ENCODE measurements at regions not wholly inside any gene's neighbourhood (a gene's known extent, or its start where the extent isn't known, plus 50 kb on each side); places are given as distances from the start of the nearest gene placed in this dataset.
A peak's percentile ranks its signal among the peaks of the same experiment; 100 is the strongest.
"Not testable (repeated sequence)": the region's sequence is repeated elsewhere in the genome, so short reads cannot be mapped to it uniquely, and the experiment has no call there.

GRCh38 chr10:123221418-123221817 lies 67.2 kb downstream of the BUB3 start:
- no peak for DNase-seq (ENCODE audit: low read depth)

DNA sequence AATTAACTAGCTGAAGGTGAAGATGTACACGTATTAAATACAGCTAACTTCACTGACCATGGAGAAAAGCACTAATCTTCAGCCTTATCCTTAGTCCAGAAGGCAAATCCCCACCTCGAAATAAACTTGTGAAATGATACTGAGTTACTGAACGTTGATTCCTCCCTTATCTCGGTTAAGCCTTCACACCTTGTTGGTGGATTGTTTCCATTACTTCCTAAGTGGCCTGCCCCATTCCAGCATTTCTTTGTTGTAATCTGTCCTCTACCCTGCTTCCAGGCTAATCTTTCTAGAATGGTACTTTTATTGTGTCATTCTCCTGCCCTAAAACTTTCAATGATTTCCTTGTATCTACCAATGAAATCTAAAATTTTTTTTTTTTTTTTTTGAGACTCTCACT lies 68.6 kb downstream of the BUB3 start:
- DNase-seq (ENCODE audit: low read depth), result no peak

- no peak for DNase-seq (ENCODE audit: low read depth)
Observed at GRCh38 chr10:123227706-123228105, 73.5 kb downstream of the BUB3 start.

- DNase-seq (ENCODE audit: low read depth), result peak; percentile 14
Observed at GRCh38 chr10:123229927-123230630, 75.9 kb downstream of the BUB3 start.

- not testable (repeated sequence) for DNase-seq (ENCODE audit: low read depth)
Observed at GRCh38 chr10:123232879-123233278, 78.7 kb downstream of the BUB3 start.

GRCh38 chr10:123235014-123235413 lies 80.8 kb downstream of the BUB3 start:
- DNase-seq (ENCODE audit: low read depth), result not testable (repeated sequence)

GRCh38 chr10:123236126-123236525 lies 81.9 kb downstream of the BUB3 start:
- DNase-seq (ENCODE audit: low read depth), result peak; percentile 8

DNA sequence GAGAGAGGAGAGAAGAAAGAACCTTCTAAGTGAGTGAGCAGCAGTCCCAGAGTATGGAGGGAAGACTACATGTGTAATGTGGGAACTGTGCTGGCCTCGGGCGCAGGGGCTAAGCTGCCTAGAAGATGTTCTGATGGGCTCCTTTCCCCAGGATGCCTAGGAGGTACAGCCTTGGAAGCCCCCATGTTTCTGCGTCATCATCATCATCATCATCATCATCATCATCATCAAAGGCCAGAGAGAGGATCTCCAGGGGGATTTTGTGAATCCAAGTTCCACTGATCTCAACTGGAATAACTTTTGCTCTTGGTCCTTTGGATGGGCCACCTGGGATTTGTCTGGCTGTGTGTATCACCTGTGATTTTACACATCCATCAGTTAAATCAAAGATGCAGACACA lies 86.0 kb downstream of the BUB3 start:
- no peak for DNase-seq (ENCODE audit: low read depth)

GRCh38 chr10:123240776-123241175 lies 86.6 kb downstream of the BUB3 start:
- DNase-seq (ENCODE audit: low read depth), result no peak

- DNase-seq (ENCODE audit: low read depth), result no peak
Observed at GRCh38 chr10:123241391-123242141, 87.4 kb downstream of the BUB3 start.

DNA sequence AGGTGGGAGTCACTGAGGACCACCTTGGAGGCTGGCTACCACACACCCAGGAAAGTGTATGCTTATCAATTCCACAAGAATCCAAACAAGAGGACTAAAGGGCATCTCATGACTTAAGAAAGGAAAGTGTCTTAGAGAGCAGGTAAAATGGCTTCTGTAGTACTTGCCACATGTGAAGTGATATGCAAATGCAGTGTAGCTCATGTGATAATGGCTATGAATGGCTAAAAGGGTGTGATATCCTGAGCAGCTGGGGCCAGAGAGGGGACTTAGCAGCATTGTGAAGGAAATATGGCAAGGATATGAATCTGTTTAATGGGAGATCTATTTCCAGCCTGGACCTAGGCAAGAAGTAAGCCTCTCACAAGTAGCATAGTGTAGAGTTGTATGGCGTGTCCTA lies 90.5 kb downstream of the BUB3 start:
- no peak for DNase-seq (ENCODE audit: low read depth)

DNA sequence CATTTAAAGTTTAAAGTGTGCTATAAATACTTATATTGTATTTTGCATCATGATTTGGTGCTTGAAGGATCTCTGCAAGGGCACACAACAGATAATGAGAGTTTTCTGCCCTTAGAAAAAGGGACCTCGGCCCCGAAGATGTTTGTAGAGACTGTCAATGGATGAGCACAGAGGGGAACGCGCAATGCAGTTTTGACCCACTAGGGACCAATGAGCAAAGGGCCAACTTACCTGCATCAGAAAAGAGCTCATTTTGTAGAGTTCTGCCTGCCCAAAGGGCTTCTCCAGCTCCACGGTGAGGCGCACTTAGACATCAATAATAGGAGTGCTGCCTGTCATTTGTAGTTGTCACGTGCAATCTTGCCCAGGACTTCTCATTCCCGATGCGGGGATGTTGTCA lies 91.1 kb downstream of the BUB3 start:
- DNase-seq (ENCODE audit: low read depth), result no peak

- no peak for DNase-seq (ENCODE audit: low read depth)
Observed at GRCh38 chr10:123249894-123250293, 95.7 kb downstream of the BUB3 start.

- DNase-seq (ENCODE audit: low read depth), result no peak
Observed at GRCh38 chr10:123250640-123251039, 96.4 kb downstream of the BUB3 start.

GRCh38 chr10:123252779-123253178 lies 98.6 kb downstream of the BUB3 start:
- no peak for DNase-seq (ENCODE audit: low read depth)

DNA sequence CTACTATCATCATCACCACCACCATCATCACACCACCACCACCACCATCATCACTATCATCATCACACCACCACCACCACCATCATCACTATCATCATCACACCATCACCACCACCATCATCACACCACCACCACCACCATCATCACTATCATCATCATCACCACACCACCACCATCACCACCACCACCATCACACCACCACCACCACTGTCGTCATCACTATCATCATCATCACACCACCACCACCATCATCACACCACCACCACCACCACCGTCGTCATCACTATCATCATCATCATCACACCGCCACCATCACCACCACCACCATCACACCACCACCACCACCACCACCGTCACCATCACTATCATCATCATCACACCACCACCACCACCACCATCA lies 100.1 kb downstream of the BUB3 start:
- not testable (repeated sequence) for DNase-seq (ENCODE audit: low read depth)

DNA sequence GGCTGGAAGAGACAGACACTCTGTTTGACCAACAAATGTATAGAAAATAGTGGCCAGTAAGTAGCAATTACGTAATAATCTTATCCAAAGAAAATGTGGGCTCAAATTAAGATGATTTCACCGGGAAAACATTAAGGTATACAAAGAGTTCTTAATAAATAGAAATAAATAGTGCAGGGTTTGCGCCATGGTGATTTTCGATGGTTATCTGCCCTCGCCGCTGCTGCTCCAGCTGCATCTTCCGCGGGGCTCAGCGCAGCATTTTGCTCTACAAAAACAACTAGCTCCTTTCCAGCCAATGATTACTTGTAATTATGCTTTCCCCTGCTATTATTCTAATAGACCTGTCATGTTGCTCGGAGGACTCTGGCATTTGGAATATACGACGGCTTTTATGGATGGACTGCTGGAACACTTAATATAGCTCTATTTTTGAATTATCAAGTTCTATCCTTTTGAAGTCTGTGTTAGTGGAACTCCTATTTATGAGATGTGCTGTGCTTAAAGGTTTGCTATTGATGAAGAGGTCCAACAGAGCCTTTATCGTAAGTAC lies 103.8 kb downstream of the BUB3 start:
- no peak for DNase-seq (ENCODE audit: low read depth)

DNA sequence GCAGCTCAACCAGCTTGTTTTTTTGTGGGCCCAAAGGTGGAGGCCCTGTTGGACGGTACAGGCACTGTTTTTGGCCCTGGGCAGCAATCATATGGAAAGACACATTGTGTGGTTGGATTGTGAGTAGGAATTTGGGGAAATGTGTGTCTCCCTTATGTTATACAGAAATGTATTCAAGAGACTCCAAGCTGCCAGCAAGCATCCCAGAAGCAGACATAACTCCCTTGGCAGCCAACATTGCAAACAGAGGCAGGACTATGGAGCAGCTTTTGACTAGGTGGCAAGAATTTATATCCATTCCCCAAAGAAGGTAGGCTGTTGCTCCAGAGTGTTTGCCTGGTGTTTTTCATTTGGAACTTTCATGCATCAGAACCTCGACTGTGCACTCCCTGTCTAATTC lies 104.9 kb downstream of the BUB3 start:
- no peak for DNase-seq (ENCODE audit: low read depth)

- no peak for DNase-seq (ENCODE audit: low read depth)
Observed at GRCh38 chr10:123259791-123260190, 105.6 kb downstream of the BUB3 start.

DNA sequence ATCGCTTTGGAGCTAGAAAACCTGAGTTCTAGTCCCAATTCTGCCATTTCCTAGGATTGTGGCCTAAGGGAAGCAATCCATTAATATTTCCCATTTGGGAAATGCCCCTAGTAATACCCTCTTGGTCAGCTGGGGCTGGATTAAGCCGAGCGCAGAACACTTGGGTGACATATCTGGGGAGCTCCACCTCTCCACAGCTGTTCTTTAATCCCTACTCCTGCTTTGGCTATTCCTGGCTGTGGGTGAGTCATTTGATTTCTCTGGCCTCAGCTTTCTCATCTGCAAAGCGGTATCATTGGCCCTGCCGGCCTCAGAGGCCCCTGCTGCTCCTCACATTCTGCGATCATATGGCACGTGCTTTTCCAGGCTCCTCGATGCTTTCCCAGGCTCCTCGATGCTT lies 108.3 kb downstream of the BUB3 start:
- no peak for DNase-seq (ENCODE audit: low read depth)

DNA sequence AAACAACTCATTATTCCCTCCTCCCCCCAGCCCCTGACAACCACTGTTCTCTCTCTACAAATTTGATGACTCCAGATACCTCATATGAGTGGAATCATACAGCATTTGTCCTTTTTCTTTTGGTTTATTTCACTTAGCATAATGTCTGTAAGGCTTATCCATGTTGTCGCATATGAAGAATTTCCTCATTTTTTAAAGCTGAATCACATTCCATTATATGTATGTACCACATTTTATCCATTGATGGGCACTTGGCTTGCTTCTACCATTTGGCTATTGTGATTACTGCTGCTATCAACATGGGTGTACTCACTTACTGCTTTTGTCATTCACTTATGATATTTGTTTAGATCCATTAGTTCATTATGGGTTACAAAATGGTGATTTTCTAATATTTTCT lies 112.8 kb downstream of the BUB3 start:
- no peak for DNase-seq (ENCODE audit: low read depth)

DNA sequence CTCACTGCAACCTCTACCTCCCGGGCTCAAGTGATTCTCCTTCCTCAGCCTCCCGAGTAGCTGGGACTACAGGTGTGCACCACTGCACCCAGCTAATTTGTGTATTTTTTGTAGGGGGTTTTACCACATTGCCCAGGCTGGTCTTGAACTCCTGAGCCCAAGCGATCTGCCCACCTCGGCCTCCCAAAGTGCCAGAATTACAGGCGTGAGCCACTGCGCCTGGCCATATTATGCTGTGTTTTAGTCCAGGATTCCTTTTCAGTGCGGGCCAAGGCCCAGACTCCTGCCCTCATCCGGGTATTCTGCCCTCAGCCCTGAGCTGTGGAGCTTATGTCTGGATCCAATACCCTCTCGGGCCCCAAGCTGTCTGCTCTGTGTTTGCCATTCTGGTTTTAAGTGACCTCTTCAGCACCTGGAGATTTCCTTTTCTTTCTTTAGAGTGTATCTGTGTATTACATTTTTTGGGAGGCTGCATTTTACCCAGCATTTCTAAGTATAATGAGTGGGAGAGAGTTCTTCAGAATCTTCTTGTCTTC lies 114.9 kb downstream of the BUB3 start:
- DNase-seq (ENCODE audit: low read depth), result no peak

- no peak for DNase-seq (ENCODE audit: low read depth)
Observed at GRCh38 chr10:123269675-123270074, 115.5 kb downstream of the BUB3 start.

Measured in iris pigment epithelial cell (primary cell).